Right lobe of liver (tissue), 6 donors: ENCODE measurements at regions not wholly inside any gene's neighbourhood (a gene's known extent, or its start where the extent isn't known, plus 50 kb on each side); places are given as distances from the start of the nearest gene placed in this dataset.

Experiments used
- ATAC-seq, 4 donors: fragments of 200-7000 bp; cut with Tn5 transposase; one replicate each; pipeline ENCODE4 v1.9.1; 2020; ENCODE audit warnings: mild to moderate bottlenecking in 4 of 4, moderate library complexity in 4 of 4
- DNase-seq, 3 donors: peaks; one replicate each; pipeline ENCODE4 v3.0.0-alpha.2; 2020
- H3K27ac ChIP-seq, 3 donors: fragments of 200-600 bp; one replicate each; pipeline ENCODE4 v1.8.0; 2022
- H3K27me3 ChIP-seq, 2 donors: fragments of 200-600 bp; one replicate each; pipeline ENCODE4 v1.8.0; 2022
- H3K36me3 ChIP-seq, 4 donors: fragments of 200-600 bp; sonication (generic) in 1 of 4; one replicate each; pipeline versions ENCODE4 v1.5.1 to v1.8.0; 2017 to 2022; ENCODE audit warnings: control low read depth in 1 of 4
- H3K4me1 ChIP-seq, 4 donors: fragments of 200-600 bp; sonication (generic) in 1 of 4; one replicate each; pipeline versions ENCODE4 v1.5.1 to v1.8.0; 2017 to 2022; ENCODE audit warnings: control low read depth in 1 of 4
- H3K4me3 ChIP-seq, 3 donors: fragments of 200-600 bp; one replicate each; pipeline ENCODE4 v1.8.0; 2022
- H3K9me3 ChIP-seq, 4 donors: fragments of 200-600 bp; sonication (generic) in 1 of 4; one replicate each; pipeline versions ENCODE4 v1.5.1 to v1.8.0; 2017 to 2022; ENCODE audit warnings: control low read depth in 1 of 4
- CTCF ChIP-seq, 4 donors: fragments of 200-600 bp in 3 of 4; fragments of 450-650 bp in 1 of 4; IDR thresholded peaks; one replicate each; pipeline versions ENCODE4 v1.5.1 to v1.8.0; 2016 to 2022; ENCODE audit warnings: antibody characterized with exemption in 4 of 4, mild to moderate bottlenecking in 2 of 4
- POLR2A ChIP-seq: fragments of 450-650 bp; IDR thresholded peaks from one replicate; pipeline ENCODE4 v1.6.1; 2017; ENCODE audit warnings: antibody characterized with exemption, mild to moderate bottlenecking
- WGBS: methylation state at CpG from one replicate; pipeline ENCODE4 v1.1.6; 2018; ENCODE audit warnings: low coverage, low lambda C conversion rate; ENCODE audit not compliant: insufficient coverage; ENCODE audit errors: missing lambda C conversion rate; 5-methylcytosine and 5-hydroxymethylcytosine counted together
- intact Hi-C, 2 donors: fragments of 100-400 bp; cut with DNase I; formaldehyde crosslinking; loops; one replicate each; pipeline versions ENCODE4 v1.11.2 to v1.14.1; 2022
- donor health status: DM: no; HTN: yes; CAD: no.
- donor health status: DM: no; HTN: no; CAD: no.
- donor health status: DM: no; HTN: no; CAD: no.
- donor health status: DM: no; HTN: yes; CAD: no.
- donor health status: DM: no; HTN: yes; CAD: no.

DNA sequence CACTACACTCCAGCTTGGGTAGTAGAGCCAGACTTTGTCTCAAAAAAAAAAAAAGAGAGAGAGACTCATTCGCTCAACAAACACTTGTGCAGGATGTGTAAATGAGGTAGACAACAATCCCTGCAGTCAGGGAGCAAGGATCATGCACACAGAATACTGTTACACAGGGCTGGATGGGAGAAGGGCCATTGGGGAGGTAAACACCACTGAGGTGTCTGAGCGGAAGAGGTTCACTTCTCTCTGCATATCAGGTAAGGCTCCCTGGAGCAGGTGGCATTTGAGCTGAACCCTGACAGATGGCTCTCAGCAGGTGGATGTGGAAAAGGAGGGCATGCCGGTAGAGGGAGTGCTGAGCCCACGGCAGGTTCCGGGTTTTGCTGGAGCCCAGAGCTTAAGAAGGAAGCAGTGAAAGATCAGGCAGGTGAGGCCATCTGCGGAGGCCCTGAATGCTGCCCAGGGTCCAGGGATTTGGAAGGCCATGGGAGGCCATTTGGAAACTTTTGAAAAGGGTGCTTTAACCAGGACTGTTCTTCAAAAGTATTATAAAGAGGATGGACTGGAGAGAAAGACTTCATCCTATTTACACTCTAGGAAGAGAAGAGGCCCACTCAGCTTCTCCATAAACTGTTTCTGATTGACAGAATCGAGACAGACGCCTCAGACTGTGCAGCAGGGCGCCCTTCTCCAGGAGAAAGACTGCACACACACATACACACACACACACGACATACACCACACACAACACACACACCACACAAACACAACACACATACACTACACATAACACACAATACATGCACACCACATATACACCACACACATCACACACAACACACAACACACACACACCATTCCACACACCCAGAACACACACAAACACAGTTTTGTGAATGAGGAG is 199.4 kb downstream of the USP12 start:
- Histone ChIP-seq H3K9me3 (no peaks in the 10 kb centered on the region), H3K36me3 (no peaks in the 10 kb centered on the region), H3K27ac (peak overlapping the region in 1 of 3 donors; percentile 69), H3K4me3 (no peak overlapping the region), H3K27me3 (no peaks in the 10 kb centered on the region), H3K4me1 (peaks cover 0 to 36% (median 16%) of the 10 kb centered on the region in 4 donors)
- 20% methylated on average over 8 of the region's 10 CpGs for WGBS
- DNase-seq (peak; percentile 58 to 72 (median 66)), ATAC-seq (peak; percentile 61 to 76 (median 67))
- no peak for TF ChIP-seq POLR2A
- TF ChIP-seq CTCF (IDR thresholded peaks at IDR 0.05), result peak; percentile 43 to 64 (median 56)
- intact Hi-C loops, result no loop called here

- intact Hi-C loops, result no loop called here
- TF ChIP-seq CTCF (IDR thresholded peaks at IDR 0.05) (no peak), POLR2A (no peak)
- 9% methylated on average over 6 of the region's 22 CpGs for WGBS
- peak; percentile 74 to 94 (median 86) for ATAC-seq
- Histone ChIP-seq H3K9me3 (no peaks in the 10 kb centered on the region), H3K27ac (peak overlapping the region; percentile 73 to 97 (median 77)), H3K36me3 (no peaks in the 10 kb centered on the region), H3K4me1 (peaks cover 0 to 55% (median 22%) of the 10 kb centered on the region in 4 donors), H3K27me3 (no peaks in the 10 kb centered on the region), H3K4me3 (no peak overlapping the region)
- DNase-seq, result peak; percentile 84 to 91 (median 90)
These were observed 202.9 kb downstream of the USP12 start for GRCh38 chr13:26968431-26969341.

GRCh38 chr13:26967119-26968038 is 204.2 kb downstream of the USP12 start:
- Histone ChIP-seq H3K4me3 (no peak overlapping the region), H3K4me1 (peaks cover 0 to 65% (median 26%) of the 10 kb centered on the region in 4 donors), H3K27ac (peak overlapping the region; percentile 73 to 97 (median 77)), H3K36me3 (no peaks in the 10 kb centered on the region), H3K27me3 (no peaks in the 10 kb centered on the region), H3K9me3 (no peaks in the 10 kb centered on the region)
- no peak for ATAC-seq
- intact Hi-C loops, result no loop called here
- no peak for TF ChIP-seq CTCF (IDR thresholded peaks at IDR 0.05)
- no peak for TF ChIP-seq POLR2A
- WGBS, result 80% methylated on average over 7 of the region's 17 CpGs
- DNase-seq, result no peak

DNA sequence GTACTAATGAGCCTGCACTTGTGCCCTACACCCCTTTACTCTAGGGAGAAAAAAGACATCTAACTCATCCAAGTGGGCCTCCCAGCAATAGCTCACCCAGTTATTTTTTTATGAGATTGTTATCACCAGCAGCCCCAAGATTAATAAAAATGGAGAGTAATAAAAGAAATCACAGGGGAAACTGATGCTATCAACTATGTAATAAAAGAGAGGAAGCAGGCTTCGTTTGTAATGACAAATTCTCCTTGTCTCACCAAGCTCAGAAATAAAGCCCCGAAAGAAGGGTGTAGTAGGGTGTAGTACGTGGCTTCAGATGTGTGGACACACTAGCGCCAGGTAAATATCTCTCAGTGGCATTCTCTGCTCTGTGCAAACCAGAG is 204.9 kb downstream of the USP12 start:
- intact Hi-C loops, result no loop called here
- Histone ChIP-seq H3K27me3 (no peaks in the 10 kb centered on the region), H3K4me1 (peaks cover 0 to 71% (median 25%) of the 10 kb centered on the region in 4 donors), H3K27ac (peak overlapping the region in 1 of 3 donors; percentile 97), H3K9me3 (no peaks in the 10 kb centered on the region), H3K36me3 (no peaks in the 10 kb centered on the region), H3K4me3 (no peak overlapping the region)
- WGBS, result 82% methylated on average over 4 of the region's 4 CpGs
- no peak for TF ChIP-seq CTCF (IDR thresholded peaks at IDR 0.05)
- TF ChIP-seq POLR2A, result no peak
- DNase-seq (no peak), ATAC-seq (no peak)
